Small intestine (tissue), 7 donors: ENCODE measurements at regions not wholly inside any gene's neighbourhood (a gene's known extent, or its start where the extent isn't known, plus 50 kb on each side); places are given as distances from the start of the nearest gene placed in this dataset.
A peak's percentile ranks its signal among the peaks of the same experiment; 100 is the strongest.

Experiments used
- DNase-seq, 2 donors: peaks; one replicate each; pipeline versions ENCODE4 v3.0.0 to v3.0.0-alpha.2; 2013
- FAIRE-seq: peaks from 2 replicates; lab custom pipeline; 2012; peaks lifted over from hg19 to GRCh38; lab: Jason Lieb, UNC
- H3K27ac ChIP-seq, 3 donors: one replicate each; pipeline ENCODE4 v1.5.1; 2013; ENCODE audit warnings: low read length in 2 of 3, mild to moderate bottlenecking in 2 of 3, control low read depth in 1 of 3, inconsistent platforms in 1 of 3, low read depth in 1 of 3, moderate library complexity in 1 of 3
- H3K27me3 ChIP-seq, 3 donors: one replicate each; pipeline ENCODE4 v1.6.1; 2013; ENCODE audit warnings: low read length in 3 of 3, inconsistent platforms in 1 of 3; ENCODE audit not compliant: control insufficient read depth in 3 of 3, insufficient read depth in 3 of 3
- H3K36me3 ChIP-seq, 3 donors: one replicate each; pipeline ENCODE4 v1.6.1; 2013; ENCODE audit warnings: low read length in 3 of 3, inconsistent platforms in 1 of 3, low read depth in 1 of 3, mild to moderate bottlenecking in 1 of 3, moderate library complexity in 1 of 3; ENCODE audit not compliant: control insufficient read depth in 3 of 3, insufficient read depth in 2 of 3
- H3K4me1 ChIP-seq, 3 donors: one replicate each; pipeline ENCODE4 v1.6.1; 2013; ENCODE audit warnings: low read length in 2 of 3, inconsistent platforms in 1 of 3, low read depth in 1 of 3, mild to moderate bottlenecking in 1 of 3, moderate library complexity in 1 of 3; ENCODE audit not compliant: control insufficient read depth in 3 of 3, insufficient read depth in 2 of 3
- H3K4me3 ChIP-seq, 3 donors: one replicate each; pipeline ENCODE4 v1.5.1; 2013; ENCODE audit warnings: low read length in 3 of 3, control low read depth in 1 of 3, inconsistent platforms in 1 of 3, low read depth in 1 of 3, mild to moderate bottlenecking in 1 of 3, moderate library complexity in 1 of 3
- H3K9me3 ChIP-seq, 2 donors: one replicate each; pipeline ENCODE4 v1.6.1; 2013; ENCODE audit warnings: low read depth in 1 of 2, low read length in 1 of 2; ENCODE audit not compliant: control insufficient read depth in 2 of 2, insufficient read depth in 1 of 2
- WGBS, 3 donors: extraction: QIAGEN DNeasy Blood & Tissue Kit; methylation state at CpG; one replicate each; pipeline ENCODE4 v1.1.7; 2013; 5-methylcytosine and 5-hydroxymethylcytosine counted together
- donor health status: healthy with polysubstance abuse.
- donor health status: control.
- donor health status: control.
- donor health status: Bipolar disorder and iron deficiency.
- donor health status: healthy.

DNA sequence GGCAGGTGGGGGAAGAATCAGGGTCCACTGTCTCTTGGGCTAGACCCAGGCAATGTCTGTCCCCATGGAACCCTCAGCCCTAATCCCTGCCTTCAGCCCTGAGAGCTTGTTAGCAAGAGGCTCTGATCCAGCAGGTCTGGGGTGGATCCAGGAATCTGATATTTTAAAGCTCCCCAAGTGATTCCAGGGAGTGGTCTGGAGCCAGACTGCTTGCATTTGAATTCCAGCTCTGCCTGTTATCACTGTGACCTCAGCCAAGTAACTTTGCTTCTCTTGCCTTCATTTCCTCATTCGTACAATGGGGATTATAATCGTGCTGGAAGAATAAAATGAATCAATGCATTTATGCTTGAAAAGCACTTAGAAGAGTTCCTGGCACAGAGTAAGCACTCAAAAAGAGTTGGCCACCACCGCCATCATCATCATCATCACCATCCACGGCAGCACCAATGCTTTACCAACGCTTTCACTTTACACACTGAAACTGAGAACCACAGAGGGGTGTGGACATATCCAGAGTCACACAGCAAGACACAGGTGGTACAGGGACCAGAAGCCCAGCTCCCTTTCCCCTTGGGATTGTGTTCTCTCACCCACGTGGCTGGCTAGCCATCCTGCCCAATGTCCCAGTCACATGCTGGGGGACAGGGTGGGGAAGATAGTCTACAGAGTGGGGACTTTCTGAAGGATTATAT is 75.7 kb upstream of the RALY start:
- H3K27me3 ChIP-seq = no peaks in the 10 kb centered on the region
- no peak overlapping the region for H3K27ac ChIP-seq
- H3K4me1 ChIP-seq = no peaks in the 10 kb centered on the region
- FAIRE-seq (no peak), DNase-seq (no peak)
- no peaks in the 10 kb centered on the region for H3K36me3 ChIP-seq
- no peaks in the 10 kb centered on the region for H3K9me3 ChIP-seq
- 43 to 54% (median 54%) methylated on average over 6 of the region's 6 CpGs for WGBS, 3 donors
- H3K4me3 ChIP-seq = no peak overlapping the region

- Histone ChIP-seq H3K36me3 (no peaks in the 10 kb centered on the region), H3K27me3 (no peaks in the 10 kb centered on the region), H3K27ac (no peak overlapping the region), H3K9me3 (no peaks in the 10 kb centered on the region), H3K4me3 (no peak overlapping the region), H3K4me1 (no peaks in the 10 kb centered on the region)
- 93 to 95% (median 94%) methylated on average over 5 of the region's 5 CpGs for WGBS, 3 donors
- DNase-seq (no peak), FAIRE-seq (no peak)
Observed at GRCh38 chr20:33918662-33919061, 75.0 kb upstream of the RALY start.

- Histone ChIP-seq H3K27me3 (no peaks in the 10 kb centered on the region), H3K9me3 (no peaks in the 10 kb centered on the region), H3K4me1 (no peaks in the 10 kb centered on the region), H3K4me3 (no peak overlapping the region), H3K27ac (no peak overlapping the region), H3K36me3 (no peaks in the 10 kb centered on the region)
- WGBS, 3 donors = 74 to 91% (median 74%) methylated on average over 5 of the region's 5 CpGs
- no peak for FAIRE-seq
- no peak for DNase-seq
Observed at GRCh38 chr20:33919653-33920052, 74.1 kb upstream of the RALY start.

- Histone ChIP-seq H3K27me3 (no peaks in the 10 kb centered on the region), H3K9me3 (no peaks in the 10 kb centered on the region), H3K4me3 (no peak overlapping the region), H3K27ac (no peak overlapping the region), H3K4me1 (peaks cover 0 to under 1% (median 0%) of the 10 kb centered on the region in 3 donors), H3K36me3 (no peaks in the 10 kb centered on the region)
- FAIRE-seq (no peak), DNase-seq (no peak)
- WGBS, 3 donors = 77 to 89% (median 82%) methylated on average over 3 of the region's 3 CpGs
Observed at GRCh38 chr20:33922224-33922623, 71.5 kb upstream of the RALY start.

- DNase-seq (no peak), FAIRE-seq (no peak)
- H3K4me1 ChIP-seq = peaks cover 0 to 9% (median 2%) of the 10 kb centered on the region in 3 donors
- 64 to 85% (median 80%) methylated on average over 4 of the region's 4 CpGs for WGBS, 3 donors
- H3K4me3 ChIP-seq = no peak overlapping the region
- no peaks in the 10 kb centered on the region for H3K27me3 ChIP-seq
- no peaks in the 10 kb centered on the region for H3K36me3 ChIP-seq
- no peak overlapping the region for H3K27ac ChIP-seq
- no peaks in the 10 kb centered on the region for H3K9me3 ChIP-seq
Observed at GRCh38 chr20:33923740-33924139, 70.0 kb upstream of the RALY start.

- Histone ChIP-seq H3K27ac (no peak overlapping the region), H3K4me1 (peaks cover 0 to 9% (median 2%) of the 10 kb centered on the region in 3 donors), H3K9me3 (no peaks in the 10 kb centered on the region), H3K27me3 (peaks cover 0 to 3% (median 0%) of the 10 kb centered on the region in 3 donors), H3K4me3 (no peak overlapping the region), H3K36me3 (no peaks in the 10 kb centered on the region)
- DNase-seq = no peak
- no peak for FAIRE-seq
- 82 to 84% (median 82%) methylated on average over 2 of the region's 2 CpGs for WGBS, 3 donors
Observed at GRCh38 chr20:33925867-33926266, 67.8 kb upstream of the RALY start.

DNA sequence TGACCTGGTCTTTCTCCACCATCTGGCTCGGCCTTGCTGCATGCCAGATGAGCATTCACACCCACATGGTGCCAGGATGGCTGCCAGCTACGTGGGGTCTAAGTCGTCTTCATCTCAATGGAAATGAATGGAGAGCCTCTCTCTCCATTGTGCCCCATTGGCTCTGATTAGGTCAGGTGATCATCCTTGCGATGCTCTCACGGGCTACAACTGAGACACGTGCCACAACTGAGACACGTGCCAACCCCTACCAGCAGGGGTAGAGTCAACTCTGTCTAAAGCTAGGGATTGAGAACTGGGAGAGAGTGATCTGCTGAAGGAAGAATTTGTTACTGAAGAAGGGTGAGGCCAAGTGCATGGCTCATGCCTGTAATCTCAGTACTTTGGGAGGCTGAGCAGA is 67.3 kb upstream of the RALY start:
- Histone ChIP-seq H3K9me3 (no peaks in the 10 kb centered on the region), H3K4me1 (peaks cover 0 to 9% (median 2%) of the 10 kb centered on the region in 3 donors), H3K4me3 (no peak overlapping the region), H3K27ac (no peak overlapping the region), H3K36me3 (no peaks in the 10 kb centered on the region), H3K27me3 (peaks cover 0 to 3% (median 0%) of the 10 kb centered on the region in 3 donors)
- FAIRE-seq (no peak), DNase-seq (no peak)
- 60 to 83% (median 72%) methylated on average over 7 of the region's 7 CpGs for WGBS, 3 donors

- Histone ChIP-seq H3K27ac (no peak overlapping the region), H3K9me3 (no peaks in the 10 kb centered on the region), H3K36me3 (no peaks in the 10 kb centered on the region), H3K27me3 (peaks cover 0 to 3% (median 0%) of the 10 kb centered on the region in 3 donors), H3K4me1 (peaks cover 0 to 9% (median 2%) of the 10 kb centered on the region in 3 donors), H3K4me3 (no peak overlapping the region)
- peak; percentile 50 to 79 for DNase-seq
- no peak for FAIRE-seq
- 26 to 44% (median 28%) methylated on average over 5 of the region's 5 CpGs for WGBS, 3 donors
Observed at GRCh38 chr20:33927724-33928123, 66.0 kb upstream of the RALY start.

DNA sequence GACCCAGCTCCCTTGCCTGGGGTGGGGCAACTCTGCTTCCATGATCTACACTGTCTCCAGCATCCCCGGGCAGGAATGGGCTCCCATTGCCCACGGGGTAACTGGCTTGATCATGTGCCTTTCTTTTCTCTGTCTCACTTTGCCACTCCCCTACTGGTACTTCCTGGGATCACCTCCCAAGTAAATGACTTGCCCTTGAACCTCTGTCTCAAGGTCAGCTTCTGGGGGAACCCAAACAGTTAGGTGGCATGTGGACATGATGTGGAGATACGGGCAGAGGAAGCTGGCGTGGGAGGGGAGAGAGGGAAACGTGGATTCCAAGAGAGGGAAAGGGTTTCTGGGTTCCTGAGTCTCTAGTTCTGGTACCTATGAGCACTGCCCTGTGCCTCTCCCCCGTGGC is 63.8 kb upstream of the RALY start:
- no peak for DNase-seq
- H3K36me3 ChIP-seq = no peaks in the 10 kb centered on the region
- 29 to 64% (median 50%) methylated on average over 6 of the region's 6 CpGs for WGBS, 3 donors
- no peaks in the 10 kb centered on the region for H3K9me3 ChIP-seq
- no peak for FAIRE-seq
- no peak overlapping the region for H3K4me3 ChIP-seq
- no peak overlapping the region for H3K27ac ChIP-seq
- peaks cover 0 to 3% (median 0%) of the 10 kb centered on the region in 3 donors for H3K27me3 ChIP-seq
- H3K4me1 ChIP-seq = peaks cover 0 to 9% (median 2%) of the 10 kb centered on the region in 3 donors
